ENCODE measurements at regions not wholly inside any gene's neighbourhood (a gene's known extent, or its start where the extent isn't known, plus 50 kb on each side); places are given as distances from the start of the nearest gene placed in this dataset.

GRCh38 chr2:118246726-118247125 lies 158.5 kb downstream of the INSIG2 start:
- Histone ChIP-seq H3K79me2 (ENCODE audit: control insufficient read depth, insufficient read depth, low read length, unreplicated experiment) (no peaks in the 10 kb centered on the region), H3K27ac (ENCODE audit: low read depth, low read length) (no peak overlapping the region), H3K4me1 (ENCODE audit: control insufficient read depth, insufficient read depth, low read length, unreplicated experiment) (peaks cover 34% of the 10 kb centered on the region), H3K36me3 (ENCODE audit: insufficient read depth, low read length) (no peaks in the 10 kb centered on the region), H3K27me3 (ENCODE audit: insufficient read depth, low read length) (no peaks in the 10 kb centered on the region), H3K4me3 (ENCODE audit: low read depth, low read length) (no peak overlapping the region), H2AFZ (ENCODE audit: low read length, unreplicated experiment) (no peak overlapping the region)

DNA sequence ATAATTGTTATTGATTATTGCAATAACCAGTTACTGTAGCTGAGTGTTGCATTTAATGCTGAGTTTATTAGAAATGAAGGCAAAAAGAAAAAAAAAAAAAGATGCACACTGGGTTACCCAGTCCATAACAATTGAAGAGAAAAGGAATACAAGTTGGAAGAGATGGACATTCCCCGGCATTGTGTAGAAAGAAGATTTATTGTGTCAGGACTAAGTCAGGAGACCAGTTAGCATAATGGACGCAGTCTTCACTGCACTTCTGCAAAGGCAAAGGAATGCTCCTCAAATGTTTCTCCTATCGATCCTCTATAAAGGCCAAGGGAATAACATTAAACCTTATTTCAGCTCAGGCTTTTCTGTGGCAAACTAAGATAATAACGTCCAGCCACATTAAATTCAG lies 157.8 kb downstream of the INSIG2 start:
- Histone ChIP-seq H3K79me2 (ENCODE audit: control insufficient read depth, insufficient read depth, low read length, unreplicated experiment) (no peaks in the 10 kb centered on the region), H3K4me3 (ENCODE audit: low read depth, low read length) (no peak overlapping the region), H3K4me1 (ENCODE audit: control insufficient read depth, insufficient read depth, low read length, unreplicated experiment) (peaks cover 34% of the 10 kb centered on the region), H2AFZ (ENCODE audit: low read length, unreplicated experiment) (no peak overlapping the region), H3K27me3 (ENCODE audit: insufficient read depth, low read length) (no peaks in the 10 kb centered on the region), H3K27ac (ENCODE audit: low read depth, low read length) (no peak overlapping the region), H3K36me3 (ENCODE audit: insufficient read depth, low read length) (no peaks in the 10 kb centered on the region)

GRCh38 chr2:118244686-118245085 lies 156.4 kb downstream of the INSIG2 start:
- Histone ChIP-seq H2AFZ (ENCODE audit: low read length, unreplicated experiment) (no peak overlapping the region), H3K27me3 (ENCODE audit: insufficient read depth, low read length) (no peaks in the 10 kb centered on the region)

GRCh38 chr2:118243031-118243430 lies 154.8 kb downstream of the INSIG2 start:
- Histone ChIP-seq H3K36me3 (ENCODE audit: insufficient read depth, low read length) (no peaks in the 10 kb centered on the region; the same call in 1 of the 2 replicates), H3K27ac (ENCODE audit: low read depth, low read length) (no peak overlapping the region), H3K4me3 (ENCODE audit: low read depth, low read length) (no peak overlapping the region), H3K4me1 (ENCODE audit: control insufficient read depth, insufficient read depth, low read length, unreplicated experiment) (peaks cover 15% of the 10 kb centered on the region), H2AFZ (ENCODE audit: low read length, unreplicated experiment) (no peak overlapping the region), H3K79me2 (ENCODE audit: control insufficient read depth, insufficient read depth, low read length, unreplicated experiment) (no peaks in the 10 kb centered on the region), H3K27me3 (ENCODE audit: insufficient read depth, low read length) (0 out of 2 replicates have a peak, but pooled peaks cover 2% of the 10 kb centered on the region)

More at GRCh38 chr2:118244686-118245085, 156.4 kb downstream of the INSIG2 start:
- H3K79me2 ChIP-seq (ENCODE audit: control insufficient read depth, insufficient read depth, low read length, unreplicated experiment): no peaks in the 10 kb centered on the region
- H3K27ac ChIP-seq (ENCODE audit: low read depth, low read length): no peak overlapping the region
- peaks cover 22% of the 10 kb centered on the region for H3K4me1 ChIP-seq (ENCODE audit: control insufficient read depth, insufficient read depth, low read length, unreplicated experiment)
- H3K36me3 ChIP-seq (ENCODE audit: insufficient read depth, low read length): no peaks in the 10 kb centered on the region
- no peak overlapping the region for H3K4me3 ChIP-seq (ENCODE audit: low read depth, low read length)

DNA sequence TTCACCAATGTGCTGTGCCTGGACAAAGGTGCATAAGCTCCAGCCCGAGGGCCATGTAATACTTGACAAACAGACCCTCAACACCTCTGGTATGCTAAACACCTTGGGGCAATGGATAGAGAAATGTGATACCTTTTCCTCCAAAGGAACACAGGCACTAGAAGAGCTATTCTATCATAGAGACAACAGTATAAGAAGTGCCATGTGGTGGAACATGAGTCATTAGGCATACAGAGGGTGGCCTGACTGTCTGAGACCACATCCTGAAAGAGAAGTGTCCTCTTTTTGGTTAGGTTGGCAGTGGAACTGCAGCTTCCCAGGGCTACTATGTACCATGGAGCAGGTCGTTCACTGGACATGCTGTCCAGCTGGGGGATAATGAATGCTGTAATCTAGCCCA lies 153.9 kb downstream of the INSIG2 start:
- H3K36me3 ChIP-seq (ENCODE audit: insufficient read depth, low read length): no peaks in the 10 kb centered on the region; the same call in 1 of the 2 replicates
- H2AFZ ChIP-seq (ENCODE audit: low read length, unreplicated experiment): no peak overlapping the region
- no peaks in the 10 kb centered on the region for H3K79me2 ChIP-seq (ENCODE audit: control insufficient read depth, insufficient read depth, low read length, unreplicated experiment)
- no peak overlapping the region for H3K27ac ChIP-seq (ENCODE audit: low read depth, low read length)
- no peak overlapping the region for H3K4me3 ChIP-seq (ENCODE audit: low read depth, low read length)
- peaks cover 15% of the 10 kb centered on the region for H3K4me1 ChIP-seq (ENCODE audit: control insufficient read depth, insufficient read depth, low read length, unreplicated experiment)
- H3K27me3 ChIP-seq (ENCODE audit: insufficient read depth, low read length): peaks cover 10% of the 10 kb centered on the region; the same call in 1 of the 2 replicates

DNA sequence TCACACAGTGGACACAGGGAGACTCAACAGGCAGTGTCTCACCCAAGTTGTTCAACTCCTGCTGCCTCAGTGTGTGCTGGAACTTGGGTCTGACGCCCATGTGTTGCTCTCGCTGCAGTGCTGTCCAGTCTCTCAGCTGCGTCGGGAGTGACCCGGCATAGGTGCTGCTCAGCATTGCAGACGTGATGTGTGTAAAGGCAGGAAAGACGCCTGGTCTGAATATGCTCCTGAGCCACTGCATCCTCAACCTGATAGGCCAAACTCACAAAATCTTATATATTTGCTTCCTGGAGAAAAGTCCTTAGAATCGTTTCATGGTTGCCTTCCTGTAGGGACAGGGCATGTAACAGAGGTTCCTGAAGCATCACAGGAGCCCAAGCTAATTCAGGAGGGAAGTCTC lies 152.9 kb downstream of the INSIG2 start:
- Histone ChIP-seq H2AFZ (ENCODE audit: low read length, unreplicated experiment) (no peak overlapping the region), H3K27me3 (ENCODE audit: insufficient read depth, low read length) (peaks cover 19% of the 10 kb centered on the region), H3K4me3 (ENCODE audit: low read depth, low read length) (no peak overlapping the region), H3K4me1 (ENCODE audit: control insufficient read depth, insufficient read depth, low read length, unreplicated experiment) (peaks cover 6% of the 10 kb centered on the region), H3K27ac (ENCODE audit: low read depth, low read length) (no peak overlapping the region), H3K36me3 (ENCODE audit: insufficient read depth, low read length) (no peaks in the 10 kb centered on the region; the same call in 1 of the 2 replicates), H3K79me2 (ENCODE audit: control insufficient read depth, insufficient read depth, low read length, unreplicated experiment) (no peaks in the 10 kb centered on the region)

GRCh38 chr2:118240276-118240675 lies 152.0 kb downstream of the INSIG2 start:
- Histone ChIP-seq H2AFZ (ENCODE audit: low read length, unreplicated experiment) (no peak overlapping the region), H3K4me1 (ENCODE audit: control insufficient read depth, insufficient read depth, low read length, unreplicated experiment) (peaks cover 6% of the 10 kb centered on the region), H3K4me3 (ENCODE audit: low read depth, low read length) (no peak overlapping the region), H3K79me2 (ENCODE audit: control insufficient read depth, insufficient read depth, low read length, unreplicated experiment) (no peaks in the 10 kb centered on the region), H3K27me3 (ENCODE audit: insufficient read depth, low read length) (peaks cover 27% of the 10 kb centered on the region), H3K27ac (ENCODE audit: low read depth, low read length) (no peak overlapping the region), H3K36me3 (ENCODE audit: insufficient read depth, low read length) (no peaks in the 10 kb centered on the region; the same call in 1 of the 2 replicates)

- H3K27ac ChIP-seq (ENCODE audit: low read depth, low read length): no peak overlapping the region
- H2AFZ ChIP-seq (ENCODE audit: low read length, unreplicated experiment): no peak overlapping the region
- H3K27me3 ChIP-seq (ENCODE audit: insufficient read depth, low read length): peaks cover 31% of the 10 kb centered on the region
- no peaks in the 10 kb centered on the region for H3K79me2 ChIP-seq (ENCODE audit: control insufficient read depth, insufficient read depth, low read length, unreplicated experiment)
- H3K4me3 ChIP-seq (ENCODE audit: low read depth, low read length): no peak overlapping the region
- peaks cover 6% of the 10 kb centered on the region for H3K4me1 ChIP-seq (ENCODE audit: control insufficient read depth, insufficient read depth, low read length, unreplicated experiment)
- H3K36me3 ChIP-seq (ENCODE audit: insufficient read depth, low read length): no peaks in the 10 kb centered on the region; the same call in 1 of the 2 replicates
Observed at GRCh38 chr2:118239284-118239683, 151.0 kb downstream of the INSIG2 start.

DNA sequence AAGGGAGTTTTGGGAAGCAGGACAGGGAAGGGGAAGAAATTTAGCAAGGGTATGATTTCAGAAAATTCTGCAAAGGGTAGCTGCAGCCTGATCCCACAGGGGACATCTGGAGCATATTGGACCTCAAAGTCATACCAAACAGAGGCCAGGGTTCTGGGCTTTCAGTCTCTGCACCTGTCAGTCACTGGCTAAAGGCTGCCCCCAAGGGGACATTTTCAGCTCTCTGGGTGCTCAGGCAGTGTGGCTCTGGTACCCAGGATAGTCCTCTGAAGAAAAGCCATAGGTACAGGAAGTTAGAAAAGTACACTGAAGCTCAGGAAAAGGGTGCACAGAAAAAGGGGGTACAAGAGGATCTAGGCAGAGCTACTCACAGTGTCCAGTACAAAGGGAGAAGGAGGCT lies 149.2 kb downstream of the INSIG2 start:
- peaks cover 37% of the 10 kb centered on the region for H3K27me3 ChIP-seq (ENCODE audit: insufficient read depth, low read length)
- no peak overlapping the region for H3K4me3 ChIP-seq (ENCODE audit: low read depth, low read length)
- no peak overlapping the region for H2AFZ ChIP-seq (ENCODE audit: low read length, unreplicated experiment)
- H3K27ac ChIP-seq (ENCODE audit: low read depth, low read length): no peak overlapping the region
- H3K36me3 ChIP-seq (ENCODE audit: insufficient read depth, low read length): no peaks in the 10 kb centered on the region; the same call in 1 of the 2 replicates
- peaks cover 5% of the 10 kb centered on the region for H3K4me1 ChIP-seq (ENCODE audit: control insufficient read depth, insufficient read depth, low read length, unreplicated experiment)
- no peaks in the 10 kb centered on the region for H3K79me2 ChIP-seq (ENCODE audit: control insufficient read depth, insufficient read depth, low read length, unreplicated experiment)

DNA sequence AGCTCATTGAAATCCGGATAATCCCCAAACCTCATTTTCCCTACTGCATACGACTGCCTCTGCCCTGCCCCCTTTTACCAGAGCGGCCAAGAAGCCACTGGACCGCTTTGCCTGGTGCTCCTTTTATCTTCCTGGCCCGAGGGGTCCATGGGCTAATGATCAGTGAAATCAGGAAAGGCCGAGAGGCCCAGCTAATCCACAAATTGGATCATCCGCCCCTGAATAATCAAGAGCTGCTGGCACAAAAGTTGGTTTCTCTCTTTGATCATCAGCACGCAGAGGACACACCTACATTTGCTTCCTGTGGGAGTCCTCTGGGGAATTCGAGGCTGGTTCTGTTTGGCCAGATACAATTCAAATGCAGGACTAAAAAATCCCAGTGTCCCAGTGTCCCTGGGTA lies 144.5 kb downstream of the INSIG2 start:
- Histone ChIP-seq H3K4me1 (ENCODE audit: control insufficient read depth, insufficient read depth, low read length, unreplicated experiment) (no peaks in the 10 kb centered on the region), H3K4me3 (ENCODE audit: low read depth, low read length) (no peak overlapping the region), H3K27ac (ENCODE audit: low read depth, low read length) (no peak overlapping the region), H3K36me3 (ENCODE audit: insufficient read depth, low read length) (no peaks in the 10 kb centered on the region), H3K79me2 (ENCODE audit: control insufficient read depth, insufficient read depth, low read length, unreplicated experiment) (no peaks in the 10 kb centered on the region), H3K27me3 (ENCODE audit: insufficient read depth, low read length) (peaks cover 32% of the 10 kb centered on the region), H2AFZ (ENCODE audit: low read length, unreplicated experiment) (no peak overlapping the region)

- H3K4me3 ChIP-seq (ENCODE audit: low read depth, low read length): no peak overlapping the region
- no peaks in the 10 kb centered on the region for H3K4me1 ChIP-seq (ENCODE audit: control insufficient read depth, insufficient read depth, low read length, unreplicated experiment)
- no peaks in the 10 kb centered on the region for H3K36me3 ChIP-seq (ENCODE audit: insufficient read depth, low read length)
- H3K27ac ChIP-seq (ENCODE audit: low read depth, low read length): no peak overlapping the region
- H3K27me3 ChIP-seq (ENCODE audit: insufficient read depth, low read length): peaks cover 28% of the 10 kb centered on the region
- H2AFZ ChIP-seq (ENCODE audit: low read length, unreplicated experiment): no peak overlapping the region
- H3K79me2 ChIP-seq (ENCODE audit: control insufficient read depth, insufficient read depth, low read length, unreplicated experiment): no peaks in the 10 kb centered on the region
Observed at GRCh38 chr2:118232391-118232790, 144.1 kb downstream of the INSIG2 start.

Measured in ACC112 (cell line).